ENCODE measurements at regions not wholly inside any gene's neighbourhood (a gene's known extent, or its start where the extent isn't known, plus 50 kb on each side); places are given as distances from the start of the nearest gene placed in this dataset.
"Not testable (repeated sequence)": the region's sequence is repeated elsewhere in the genome, so short reads cannot be mapped to it uniquely, and the experiment has no call there.

DNA sequence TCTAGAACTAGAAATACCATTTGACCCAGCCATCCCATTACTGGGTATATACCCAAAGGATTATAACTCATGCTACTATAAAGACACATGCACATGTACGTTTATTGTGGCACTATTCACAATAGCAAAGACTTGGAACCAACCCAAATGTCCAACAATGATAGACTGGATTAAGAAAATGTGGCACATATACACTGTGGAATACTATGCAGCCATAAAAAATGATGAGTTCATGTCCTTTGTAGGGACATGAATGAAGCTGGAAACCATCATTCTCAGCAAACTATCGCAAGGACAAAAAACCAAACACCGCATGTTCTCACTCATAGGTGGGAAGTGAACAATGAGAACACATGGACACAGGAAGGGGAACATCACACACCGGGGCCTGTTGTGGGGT lies 231.5 kb downstream of the GATA3 start:
- not testable (repeated sequence) for DNase-seq

- no peak for DNase-seq
These were observed 234.1 kb downstream of the GATA3 start for GRCh38 chr10:8288600-8288999.

GRCh38 chr10:8289186-8289924 lies 234.9 kb downstream of the GATA3 start:
- DNase-seq, result no peak

- no peak for DNase-seq
These were observed 240.3 kb downstream of the GATA3 start for GRCh38 chr10:8294779-8295178.

GRCh38 chr10:8295311-8295710 lies 240.8 kb downstream of the GATA3 start:
- DNase-seq, result no peak

DNA sequence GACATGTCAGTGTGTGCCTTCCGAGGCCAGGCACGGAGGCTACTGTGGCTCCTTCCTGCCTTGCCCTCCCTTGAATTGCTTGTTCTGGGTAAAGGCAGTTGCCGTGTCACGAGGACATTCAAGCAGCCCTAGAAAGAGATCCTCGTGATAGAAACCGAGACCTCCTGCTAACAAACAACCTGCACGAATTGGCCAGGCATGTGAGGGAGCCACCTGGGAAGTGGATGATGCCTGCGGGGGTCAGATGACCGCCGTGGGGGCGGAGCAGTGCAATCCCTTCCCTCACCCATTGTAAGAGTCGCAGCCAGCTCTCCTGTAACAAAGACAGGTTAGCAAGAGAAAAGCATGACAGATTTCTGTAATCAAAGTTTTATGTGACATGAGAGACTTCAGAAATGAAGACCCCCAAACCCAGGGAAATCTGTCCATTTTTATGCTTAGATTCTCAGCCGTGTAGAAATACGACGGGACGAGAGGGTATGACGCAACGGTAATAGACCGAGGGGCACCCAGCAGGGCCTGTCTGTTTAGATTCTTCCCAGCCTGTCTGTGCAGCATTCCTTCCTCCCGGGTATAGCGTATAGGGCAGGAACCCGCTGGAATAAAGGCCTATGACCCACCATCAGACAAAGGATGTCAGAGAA lies 241.7 kb downstream of the GATA3 start:
- no peak for DNase-seq

- no peak for DNase-seq
These were observed 242.2 kb downstream of the GATA3 start for GRCh38 chr10:8296734-8297101.

GRCh38 chr10:8297107-8297506 lies 242.6 kb downstream of the GATA3 start:
- DNase-seq, result no peak

- no peak for DNase-seq
These were observed 243.5 kb downstream of the GATA3 start for GRCh38 chr10:8297959-8298358.

DNA sequence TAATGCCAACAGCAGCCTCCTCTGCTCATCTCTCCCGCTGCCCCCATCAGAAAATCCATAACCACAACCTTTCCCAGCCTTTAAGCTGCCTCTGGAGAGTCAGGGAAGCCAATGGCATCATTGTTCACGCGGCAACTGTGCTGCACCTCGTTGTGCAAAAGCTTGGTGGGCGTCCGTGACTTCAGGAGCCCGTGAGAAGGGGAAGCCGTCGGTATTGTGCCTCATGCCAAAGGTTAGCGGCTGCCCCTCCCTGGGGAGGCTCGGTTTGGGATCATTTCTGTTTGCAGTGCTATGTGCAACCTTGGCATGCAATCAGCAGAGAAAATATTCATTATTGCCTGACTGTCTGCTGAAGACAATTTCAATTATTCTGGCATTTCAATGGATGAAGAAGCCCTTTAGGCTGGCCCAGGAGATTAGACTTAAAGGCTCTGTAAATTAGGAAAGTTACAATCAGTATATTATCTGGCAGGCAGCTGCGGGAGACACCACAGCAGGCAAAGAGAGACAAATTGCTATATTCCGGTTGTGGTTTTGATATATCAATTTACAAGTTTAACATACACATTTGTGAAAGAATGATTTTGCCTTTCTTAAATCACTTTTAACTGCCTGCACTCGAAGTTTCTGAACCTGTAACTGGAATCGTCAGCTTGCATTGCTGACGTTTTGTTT lies 244.5 kb downstream of the GATA3 start:
- no peak for DNase-seq

- no peak for DNase-seq
These were observed 246.4 kb downstream of the GATA3 start for GRCh38 chr10:8300925-8301324.

- DNase-seq, result no peak
These were observed 246.8 kb downstream of the GATA3 start for GRCh38 chr10:8301333-8301732.

DNA sequence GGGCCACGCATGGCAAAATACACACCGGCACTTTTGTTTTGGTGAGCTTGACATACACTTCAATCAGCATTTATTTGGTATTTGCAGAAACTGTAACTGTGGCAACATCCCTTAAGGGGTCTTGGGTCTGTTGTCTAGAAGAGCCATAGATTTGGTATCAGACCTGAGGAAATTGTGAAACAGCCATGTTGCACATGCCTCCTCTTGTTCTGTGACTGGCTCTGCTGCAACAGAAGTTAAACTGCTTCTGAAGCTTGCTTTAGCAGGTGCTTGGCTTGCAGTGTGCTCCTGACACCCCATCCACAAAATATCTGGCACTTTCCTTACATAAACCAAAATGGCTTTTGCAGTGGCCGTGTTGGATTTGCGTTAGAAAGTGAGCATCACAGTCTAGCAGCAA lies 247.3 kb downstream of the GATA3 start:
- no peak for DNase-seq

DNA sequence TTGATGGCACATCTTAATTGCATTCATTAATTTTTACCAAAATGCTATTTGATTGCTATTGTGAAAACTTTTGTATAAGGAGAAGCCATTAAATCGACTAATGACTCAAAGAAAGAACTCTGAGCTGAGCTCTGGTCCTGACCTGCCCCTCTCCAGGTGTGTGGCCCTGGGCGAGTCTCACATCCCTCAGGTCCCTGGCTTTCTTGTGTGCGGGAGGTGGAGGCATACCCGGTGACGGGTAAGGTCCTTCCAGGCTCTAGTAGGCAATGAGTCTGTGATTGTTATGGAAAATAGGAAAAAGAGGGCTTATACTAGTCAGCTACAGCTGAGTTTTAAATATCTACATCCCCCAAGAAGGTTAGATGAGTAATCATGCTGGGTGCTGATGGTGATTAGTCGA lies 248.1 kb downstream of the GATA3 start:
- no peak for DNase-seq

- no peak for DNase-seq
These were observed 250.4 kb downstream of the GATA3 start for GRCh38 chr10:8304861-8305260.

GRCh38 chr10:8305876-8306652 lies 251.6 kb downstream of the GATA3 start:
- DNase-seq, result no peak

GRCh38 chr10:8306685-8307364 lies 252.3 kb downstream of the GATA3 start:
- no peak for DNase-seq

GRCh38 chr10:8310930-8311329 lies 256.4 kb downstream of the GATA3 start:
- no peak for DNase-seq

DNA sequence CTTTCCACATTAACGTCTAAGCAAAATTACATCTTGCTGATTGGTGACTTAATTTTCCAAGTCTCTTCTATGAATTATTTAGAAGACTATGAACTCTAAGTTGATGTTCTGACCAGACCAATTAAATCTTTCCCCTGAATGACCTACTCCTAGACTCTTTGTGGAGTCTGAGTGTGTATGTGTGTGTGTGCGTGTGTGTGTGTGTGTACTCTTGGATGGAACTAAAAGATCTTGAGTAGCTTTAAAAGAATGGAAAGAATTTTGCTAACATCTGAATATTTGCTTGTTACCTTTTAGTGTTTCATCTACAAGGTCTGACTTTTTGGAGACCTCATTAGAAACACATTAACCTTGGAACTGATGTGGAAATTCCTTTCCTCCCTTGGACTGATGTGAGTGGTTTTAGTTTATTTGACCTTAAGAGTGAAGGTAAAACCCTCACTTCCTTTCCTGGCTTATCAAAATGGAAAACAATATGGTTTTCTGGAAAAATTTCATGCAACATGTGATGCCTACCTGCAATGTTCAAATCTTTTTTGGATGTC lies 257.1 kb downstream of the GATA3 start:
- DNase-seq, result no peak

DNA sequence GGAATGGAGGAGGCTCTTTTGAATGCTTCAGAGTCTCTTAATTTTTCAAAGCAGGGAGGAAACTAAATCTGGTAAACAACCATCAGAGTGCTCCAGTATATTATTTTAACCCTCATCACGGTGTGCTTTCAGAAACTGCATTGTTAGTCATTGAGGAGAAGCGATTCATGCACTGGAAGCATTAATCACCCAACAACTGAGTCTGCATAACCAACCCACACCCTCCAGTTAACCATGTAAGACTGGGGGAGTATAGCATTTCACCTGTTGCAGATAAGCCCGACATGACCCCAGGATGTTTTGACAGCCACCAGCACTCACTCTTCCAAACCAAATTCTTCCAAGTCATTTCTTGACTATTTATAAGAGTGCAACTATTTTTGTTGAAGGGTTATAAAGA lies 257.6 kb downstream of the GATA3 start:
- DNase-seq, result no peak

GRCh38 chr10:8312781-8313180 lies 258.3 kb downstream of the GATA3 start:
- DNase-seq, result no peak

DNA sequence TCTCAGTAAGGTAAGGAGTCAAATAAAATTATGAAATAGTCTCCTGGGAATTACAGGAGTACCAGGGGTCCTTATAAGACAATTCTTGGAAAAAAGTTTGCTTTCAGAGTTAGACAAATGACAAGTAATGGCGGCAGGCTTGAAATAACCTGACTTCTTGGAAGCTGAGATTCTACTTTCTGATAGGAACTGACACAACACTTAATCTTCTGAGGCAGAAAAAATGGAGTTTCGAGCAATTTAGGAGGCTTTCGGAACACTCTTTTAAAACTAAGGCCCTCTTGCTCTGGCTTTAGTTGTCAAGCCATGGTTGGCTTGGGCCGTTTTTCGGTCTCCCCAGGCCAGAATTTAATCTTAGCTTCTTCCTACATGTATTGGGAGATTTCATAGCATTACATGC lies 260.0 kb downstream of the GATA3 start:
- no peak for DNase-seq

- no peak for DNase-seq
These were observed 261.1 kb downstream of the GATA3 start for GRCh38 chr10:8315619-8316021.

Measured in activated CD4-positive, alpha-beta T cell treated with anti-CD3 and anti-CD28 coated beads, Interleukin-2, amount 50 U/mL, for 4 hours (primary cell).